22Rv1 (cell line): ENCODE measurements at regions not wholly inside any gene's neighbourhood (a gene's known extent, or its start where the extent isn't known, plus 50 kb on each side); places are given as distances from the start of the nearest gene placed in this dataset.

ENCODE experiments used
- CTCF ChIP-seq: fragments of 450-650 bp; IDR thresholded peaks from 2 replicates; pipeline ENCODE4 v1.5.1; 2017; ENCODE audit warnings: mild to moderate bottlenecking
- ZFX ChIP-seq: fragments of 450-650 bp; IDR thresholded peaks from 2 replicates; pipeline ENCODE4 v1.6.1; 2017; ENCODE audit warnings: antibody characterized with exemption, borderline replicate concordance

GRCh38 chr1:185566995-185567394 is 167.2 kb upstream of the HMCN1 start:
- TF ChIP-seq CTCF (no peak), ZFX (no peak)
